CD4-positive, alpha-beta T cell treated with Interleukin-15 for 4 hours (primary cell): ENCODE measurements at regions not wholly inside any gene's neighbourhood (a gene's known extent, or its start where the extent isn't known, plus 50 kb on each side); places are given as distances from the start of the nearest gene placed in this dataset.

Experiments used
- DNase-seq: peaks from one replicate; pipeline ENCODE4 v3.0.0-alpha.2; 2020; ENCODE audit warnings: low spot score

DNA sequence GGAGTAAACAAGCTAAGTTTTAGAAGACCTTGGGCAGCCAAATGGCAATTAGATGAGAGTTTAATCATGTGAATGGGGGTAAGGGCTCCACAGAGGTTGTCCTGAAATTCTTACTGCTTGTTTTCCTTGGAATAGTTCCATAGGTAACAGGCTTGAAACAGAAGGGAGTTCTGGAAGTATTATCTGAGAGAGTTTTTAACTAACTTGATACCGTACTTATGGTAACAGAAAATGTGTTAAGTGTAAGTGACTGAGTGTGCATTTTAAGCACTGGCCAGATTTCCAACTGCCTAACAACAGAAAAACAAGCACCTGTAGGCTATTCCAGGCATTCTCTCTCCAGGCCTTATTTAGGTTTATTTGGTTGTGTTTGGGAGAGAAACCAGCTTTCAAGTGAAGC lies 414.6 kb upstream of the PDE3A start:
- no peak for DNase-seq

DNA sequence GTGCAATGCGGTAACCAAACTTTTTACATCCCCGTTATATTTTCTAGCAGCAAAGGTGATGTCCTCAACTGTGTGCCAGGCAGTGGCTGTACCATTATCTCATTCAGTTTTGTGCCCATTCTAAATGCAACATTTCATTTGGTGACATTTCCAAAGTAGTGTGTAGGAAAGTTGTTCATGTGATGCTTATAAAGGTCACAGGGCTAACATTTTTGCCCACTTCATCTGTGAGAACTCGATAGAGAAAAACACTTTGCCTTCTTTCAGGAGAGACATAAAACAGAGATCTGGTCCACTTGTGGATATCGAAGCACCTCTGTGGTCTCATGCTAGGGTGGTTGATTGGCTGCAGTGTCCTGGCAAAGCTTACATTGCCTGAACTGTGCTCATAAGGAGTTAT lies 414.2 kb upstream of the PDE3A start:
- DNase-seq: no peak

DNA sequence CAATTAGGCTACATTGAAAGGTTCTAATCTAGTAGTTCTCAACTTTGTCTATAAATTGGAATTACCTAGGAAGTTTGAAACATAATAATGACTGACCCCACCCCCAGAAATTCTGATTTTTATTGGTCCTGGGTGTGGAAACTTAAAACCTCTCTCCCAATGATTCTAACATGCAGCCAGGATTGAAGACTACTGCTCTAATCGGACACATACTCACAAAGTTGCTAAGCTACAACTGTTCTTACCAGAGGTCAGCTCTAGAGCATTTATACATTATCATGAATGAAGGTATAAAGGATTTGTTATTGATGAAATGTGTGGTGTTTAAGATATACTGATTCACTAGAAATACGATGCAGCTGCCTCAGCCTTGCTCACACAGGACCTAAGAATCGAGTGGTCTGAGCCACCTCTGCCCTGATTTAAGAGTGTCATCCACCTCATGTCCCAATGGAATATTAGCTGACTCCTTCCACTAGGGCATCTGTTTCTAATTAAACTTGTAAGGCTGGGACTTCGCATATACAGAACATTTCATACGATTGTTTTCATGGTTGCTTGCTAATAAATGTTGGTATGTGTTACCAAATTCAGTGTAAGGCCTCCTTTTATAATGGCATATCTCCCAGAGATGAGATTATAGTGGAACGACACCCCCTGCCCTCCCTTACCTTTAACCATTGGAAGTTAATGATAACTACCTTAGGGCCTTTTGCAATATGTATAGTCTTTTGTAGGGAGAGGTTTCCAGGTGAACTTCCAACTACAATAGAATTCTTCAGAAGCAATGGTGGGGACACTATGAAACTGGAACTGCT lies 410.8 kb upstream of the PDE3A start:
- DNase-seq: no peak

DNA sequence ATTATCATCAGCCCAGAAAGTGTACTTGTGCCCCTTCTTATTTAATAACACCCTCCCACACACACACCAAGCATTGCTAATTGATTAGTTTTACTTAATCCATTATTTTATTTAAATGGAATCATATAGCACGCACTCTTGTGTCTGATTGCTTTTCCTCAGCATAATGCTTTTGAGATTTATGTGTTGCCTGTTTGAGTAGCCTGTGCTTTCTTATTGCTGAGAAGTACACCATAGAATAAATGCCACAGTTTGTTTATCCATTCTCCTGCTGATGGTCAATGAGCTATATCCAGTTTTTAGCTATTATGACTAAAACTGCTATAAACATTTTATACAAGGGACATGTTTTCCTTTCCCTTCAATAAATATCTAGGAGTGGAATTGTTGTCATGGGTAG lies 409.9 kb upstream of the PDE3A start:
- no peak for DNase-seq

DNA sequence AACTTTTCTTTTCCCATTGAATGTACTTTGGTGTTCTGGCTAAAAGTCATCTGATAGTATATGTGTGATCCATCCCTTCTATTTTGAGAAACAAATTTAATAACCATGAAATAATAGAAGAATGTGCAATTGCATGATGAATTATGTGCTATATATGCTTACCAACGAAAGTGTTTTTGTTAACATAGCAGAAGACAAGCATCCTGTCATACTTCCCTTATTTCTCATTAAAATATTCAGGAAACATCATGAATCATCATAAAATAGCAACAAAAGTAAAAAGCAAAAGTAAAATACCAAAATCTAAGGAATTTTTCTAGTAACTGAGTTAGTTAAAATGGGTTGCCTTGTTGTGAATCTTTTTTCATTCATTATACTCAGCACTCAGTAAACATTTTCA lies 409.0 kb upstream of the PDE3A start:
- DNase-seq: no peak

DNA sequence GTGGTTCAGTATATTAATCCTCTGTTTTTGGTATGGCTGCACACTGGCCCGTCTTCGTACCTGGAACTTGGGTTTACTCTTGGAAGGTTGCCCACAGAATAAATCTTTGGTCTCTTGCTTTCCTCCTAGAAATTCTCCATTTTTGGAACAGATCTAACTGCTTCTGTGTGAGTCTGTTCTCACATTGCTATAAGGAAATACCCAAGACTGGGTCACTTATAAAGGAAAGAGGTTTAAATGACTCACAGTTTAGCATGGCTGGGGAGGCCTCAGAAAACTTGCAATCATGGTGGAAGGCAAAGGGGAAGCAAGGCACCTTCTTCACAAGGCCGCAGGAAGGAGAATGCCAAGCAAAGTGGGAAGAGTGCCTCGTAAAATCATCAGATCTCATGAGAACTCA lies 407.8 kb upstream of the PDE3A start:
- DNase-seq: no peak

DNA sequence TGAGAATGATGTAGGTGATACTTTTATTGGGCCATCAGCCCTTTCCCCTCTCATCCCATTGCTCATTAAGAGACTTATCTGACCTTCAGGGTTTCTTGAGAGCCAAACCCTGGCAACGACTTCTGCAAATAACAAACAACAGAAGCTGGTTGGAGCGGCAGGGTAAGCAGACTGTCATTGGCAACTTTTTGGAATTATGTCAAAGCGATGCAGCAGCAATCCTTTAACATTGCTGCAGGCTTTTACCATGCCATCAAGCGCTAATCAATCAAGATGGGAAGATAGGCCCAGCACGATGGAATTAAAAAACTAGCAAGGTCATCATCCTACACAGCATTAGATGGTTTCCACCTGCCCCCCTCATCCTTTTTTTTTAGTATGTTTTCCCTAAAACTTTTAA lies 406.1 kb upstream of the PDE3A start:
- DNase-seq: no peak

DNA sequence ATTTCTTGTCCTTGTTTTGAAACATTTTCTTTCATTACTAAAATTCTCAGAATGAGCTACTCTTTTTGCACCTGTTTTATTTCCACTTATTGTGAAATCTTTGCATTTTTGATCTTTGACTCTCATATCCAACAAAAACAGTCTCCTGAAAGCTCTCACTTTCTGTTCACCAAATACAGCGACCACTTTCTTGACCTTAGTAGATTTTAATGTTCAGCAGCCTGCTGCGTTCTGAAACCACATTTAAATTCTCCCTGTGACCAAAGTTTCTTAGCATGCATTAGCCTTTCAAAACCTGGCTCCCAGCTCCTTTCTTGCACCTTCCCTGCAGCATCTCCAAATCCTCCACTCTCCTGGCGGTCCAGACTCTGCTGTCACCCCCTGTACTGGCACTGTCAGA lies 404.4 kb upstream of the PDE3A start:
- no peak for DNase-seq

DNA sequence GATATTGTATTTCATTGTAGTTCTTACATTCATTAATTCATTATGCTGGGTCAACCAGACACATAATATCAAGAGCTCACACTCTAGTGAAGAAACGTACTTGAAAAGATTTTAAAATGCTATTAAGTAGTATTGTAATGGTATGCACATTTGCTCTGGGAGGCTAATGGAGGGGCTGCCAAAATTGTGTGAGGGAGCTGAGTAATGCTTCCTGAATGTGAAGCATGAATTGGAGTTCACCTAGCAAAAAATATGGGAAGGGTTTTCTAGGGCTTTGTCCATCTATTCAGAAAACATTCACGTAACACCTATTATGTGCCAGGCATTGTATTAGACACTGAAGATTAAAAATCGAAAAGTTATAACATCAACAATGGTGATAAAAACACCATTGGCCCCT lies 403.8 kb upstream of the PDE3A start:
- DNase-seq: no peak

DNA sequence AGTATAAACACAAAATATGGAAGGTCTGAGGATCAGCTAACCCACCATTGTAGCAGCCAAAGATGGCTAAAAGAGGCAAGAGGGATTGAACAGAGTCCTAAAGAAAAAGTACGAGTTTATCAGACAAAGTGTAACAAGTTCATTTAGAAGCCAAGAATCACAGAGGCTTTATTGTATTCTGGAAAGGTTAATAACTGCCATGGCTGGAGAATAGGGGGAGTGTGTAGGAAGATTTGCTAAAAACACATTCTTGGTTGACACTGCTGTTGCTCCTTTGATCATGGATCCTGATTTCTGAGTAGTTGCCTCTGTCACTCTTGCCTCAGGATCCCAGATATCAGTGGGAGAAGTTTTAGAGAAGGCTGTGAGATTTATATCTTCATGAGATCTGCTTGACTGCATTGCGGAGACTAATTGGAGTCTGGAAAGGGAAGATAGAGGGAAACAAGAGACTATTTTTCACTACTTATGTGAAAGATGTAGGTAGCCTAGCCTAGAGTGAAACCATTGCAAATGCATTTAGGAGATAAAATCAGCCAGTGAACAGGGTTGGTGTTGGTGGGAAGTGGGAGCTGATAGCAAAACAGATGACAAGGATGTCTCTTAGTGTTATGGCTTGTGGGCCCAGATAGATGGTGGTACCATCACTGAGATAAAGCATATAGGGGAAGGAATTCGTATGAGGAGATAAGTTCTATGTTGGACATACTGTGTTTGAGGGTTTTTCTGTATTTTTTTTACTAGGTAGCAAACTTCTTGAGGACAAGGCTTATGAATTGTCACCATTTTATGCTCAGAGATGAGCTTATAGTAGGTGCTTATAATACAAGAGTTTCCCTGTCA lies 402.9 kb upstream of the PDE3A start:
- no peak for DNase-seq

DNA sequence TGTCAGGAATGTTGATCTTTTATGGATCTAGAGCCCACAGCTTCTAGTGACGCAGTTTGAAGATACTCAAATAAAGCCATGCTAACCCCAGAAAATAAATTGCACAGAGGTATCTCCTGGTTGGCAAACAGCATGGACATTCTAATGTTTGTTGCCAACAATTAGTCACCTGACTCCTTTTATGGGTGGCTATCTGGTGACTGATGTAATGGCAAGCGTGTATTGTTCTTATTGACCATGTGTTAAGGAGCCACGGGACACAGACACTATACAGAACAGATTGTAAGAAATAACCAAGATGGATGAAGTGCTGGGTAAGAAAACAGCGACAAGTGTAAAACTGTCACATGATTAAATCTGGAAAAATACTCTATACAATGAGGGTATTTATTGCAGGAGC lies 401.3 kb upstream of the PDE3A start:
- no peak for DNase-seq

DNA sequence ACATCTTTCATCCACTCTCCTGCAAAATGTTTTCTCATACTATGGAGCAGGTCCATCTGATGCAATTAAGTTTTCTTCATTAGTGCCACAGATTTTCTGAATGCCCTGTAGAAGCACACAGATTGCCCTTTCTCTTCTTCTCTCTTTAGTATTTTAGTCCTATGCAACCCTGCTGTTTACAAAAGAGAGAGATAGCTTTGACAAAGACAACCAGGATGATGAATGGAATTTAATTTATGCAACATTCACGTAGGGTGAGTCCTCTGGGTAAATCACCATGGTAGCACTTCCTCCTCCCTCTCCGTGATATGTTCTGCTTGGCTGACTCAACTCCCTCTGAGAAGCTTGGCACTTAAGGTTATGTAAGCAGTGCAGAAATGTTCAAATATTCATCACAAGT lies 400.9 kb upstream of the PDE3A start:
- DNase-seq: no peak

DNA sequence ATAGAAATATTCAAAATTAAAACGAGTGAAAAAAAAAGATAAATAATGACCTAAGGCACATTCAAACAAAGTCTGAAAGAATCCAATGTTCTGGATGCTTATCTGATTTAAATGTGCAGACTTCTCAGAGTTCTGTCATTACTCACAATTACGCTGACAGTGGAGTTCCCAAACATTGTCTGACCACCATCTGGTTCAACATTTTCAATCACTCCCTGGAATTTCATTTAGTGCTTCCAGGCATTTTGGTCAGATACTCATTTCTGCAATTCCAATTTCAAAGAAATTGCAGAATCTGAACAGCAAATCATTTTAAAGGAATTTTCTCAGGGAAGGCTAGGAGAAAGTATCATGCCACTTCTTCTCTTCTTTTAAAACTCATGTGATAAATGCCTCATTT lies 398.2 kb upstream of the PDE3A start:
- DNase-seq: no peak

DNA sequence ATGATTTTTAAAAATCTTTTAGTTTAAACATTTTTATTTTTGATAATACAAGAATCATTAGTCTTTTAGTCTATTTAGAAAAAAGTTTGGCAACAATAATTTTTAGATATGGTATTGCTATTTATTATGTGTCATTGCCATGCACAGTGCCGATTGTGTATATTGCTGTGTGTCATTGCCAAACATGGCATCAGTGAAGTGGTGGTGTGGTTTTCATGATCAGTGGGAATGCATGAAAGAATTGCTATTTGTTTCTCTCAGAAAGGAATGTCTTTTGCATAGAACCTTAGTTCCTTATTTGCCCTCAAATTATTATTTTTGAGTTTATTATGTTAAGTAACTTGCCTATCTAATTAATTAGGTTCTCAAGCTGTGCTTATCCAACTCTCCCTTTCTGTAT lies 397.5 kb upstream of the PDE3A start:
- no peak for DNase-seq

DNA sequence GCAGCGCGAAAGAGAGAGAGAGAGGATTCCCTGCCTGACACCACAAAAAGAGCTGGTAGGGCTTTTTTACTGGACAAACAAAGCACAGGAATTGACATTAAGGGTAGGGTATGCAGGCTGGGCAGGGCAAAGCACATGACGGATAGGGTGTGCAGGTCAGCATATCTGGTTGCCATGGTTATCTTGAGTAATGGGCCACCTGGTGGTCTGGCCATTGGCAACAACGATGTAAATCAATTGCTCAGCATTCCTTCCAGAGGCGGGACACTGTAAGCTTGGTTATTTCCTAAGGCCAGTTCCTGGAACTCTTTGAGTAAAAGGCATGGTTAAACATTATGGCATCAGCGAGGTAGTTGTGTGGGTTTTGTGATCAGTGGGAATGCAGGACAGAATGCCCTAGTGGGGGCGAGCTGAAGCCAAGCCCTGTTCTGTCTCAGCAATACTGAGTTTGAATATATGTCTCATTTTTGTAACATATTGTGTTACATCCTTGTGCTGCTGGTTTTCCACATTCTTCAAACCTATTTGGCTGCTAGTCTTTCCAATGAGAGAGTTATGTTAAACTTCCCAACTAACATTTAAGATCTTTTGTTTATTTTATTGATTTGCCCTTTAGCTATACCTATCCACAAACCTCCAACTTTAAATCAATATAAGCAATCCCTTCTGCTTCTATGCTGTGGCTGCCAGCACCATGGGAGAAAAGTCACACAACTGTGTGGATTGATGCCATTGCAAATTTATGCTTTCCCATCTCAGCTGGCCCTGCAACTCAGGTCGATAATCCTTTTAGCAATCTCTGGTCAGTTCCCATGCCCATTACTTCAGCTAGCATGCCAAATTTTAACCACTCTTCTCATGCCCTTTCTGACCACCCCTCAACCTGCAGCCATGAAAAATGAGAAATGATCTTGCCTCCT lies 396.7 kb upstream of the PDE3A start:
- no peak for DNase-seq

DNA sequence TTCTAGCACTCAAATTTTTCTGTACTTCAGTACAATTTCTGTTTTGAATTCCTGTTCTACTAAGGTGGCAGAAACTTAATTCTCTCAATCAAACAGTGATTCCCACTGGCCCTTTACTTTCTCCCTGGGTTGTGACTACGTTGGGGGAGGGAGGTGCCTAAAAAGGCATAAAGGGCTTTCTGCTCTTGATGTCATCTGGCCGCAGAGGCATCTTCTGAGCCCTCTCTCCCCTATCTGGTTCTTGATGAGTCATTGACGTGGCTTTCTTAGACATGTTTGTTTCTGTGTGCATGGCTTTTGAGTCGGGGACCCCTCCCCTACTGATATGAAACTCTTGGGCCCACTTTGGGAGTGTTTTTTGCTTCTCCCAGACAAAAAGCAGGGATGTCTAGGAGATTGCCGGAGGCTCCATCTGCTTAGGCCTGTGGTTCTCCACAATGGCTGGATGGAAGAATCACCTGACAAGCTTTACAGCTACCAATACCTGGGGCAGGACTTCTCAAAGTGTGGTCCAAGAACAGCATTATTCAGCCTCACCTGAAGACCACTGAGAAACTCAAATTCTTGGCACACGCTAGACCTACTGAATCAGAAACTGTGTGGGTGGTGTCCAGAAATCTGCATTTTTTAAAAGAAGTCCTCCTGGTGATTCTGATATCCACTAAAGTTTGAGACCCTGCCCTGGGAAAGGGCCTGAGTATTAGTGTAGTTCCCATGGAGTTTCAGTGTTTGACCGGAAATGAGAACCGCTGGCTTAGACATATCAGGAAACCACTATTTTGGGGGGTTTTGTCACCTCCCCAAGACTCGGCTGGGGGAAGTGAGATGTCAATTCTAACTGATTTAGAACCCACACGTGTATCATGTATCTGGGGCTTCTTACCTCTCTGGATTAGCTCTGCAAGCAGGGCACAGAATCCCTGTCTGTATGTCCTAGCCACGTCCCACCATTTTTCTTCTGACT lies 395.7 kb upstream of the PDE3A start:
- no peak for DNase-seq

DNA sequence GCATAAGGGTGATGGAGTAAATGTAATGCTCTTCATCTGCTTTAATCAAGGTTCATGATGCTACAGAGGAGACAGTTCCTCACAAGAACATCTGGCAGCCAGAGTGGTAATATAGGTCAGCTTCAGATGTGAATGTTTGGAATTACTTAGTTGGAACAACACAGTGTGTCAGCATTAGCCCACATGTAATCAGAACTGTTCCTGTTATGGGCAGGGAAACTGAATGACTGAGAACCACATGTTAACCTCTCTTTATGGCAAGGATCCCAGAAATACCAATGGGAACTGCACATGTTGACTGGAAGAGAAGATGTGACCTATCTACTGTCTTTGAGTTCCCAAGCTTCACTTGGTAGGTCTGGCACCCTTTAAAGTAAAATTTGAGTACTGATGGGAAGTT lies 390.1 kb upstream of the PDE3A start:
- no peak for DNase-seq

DNA sequence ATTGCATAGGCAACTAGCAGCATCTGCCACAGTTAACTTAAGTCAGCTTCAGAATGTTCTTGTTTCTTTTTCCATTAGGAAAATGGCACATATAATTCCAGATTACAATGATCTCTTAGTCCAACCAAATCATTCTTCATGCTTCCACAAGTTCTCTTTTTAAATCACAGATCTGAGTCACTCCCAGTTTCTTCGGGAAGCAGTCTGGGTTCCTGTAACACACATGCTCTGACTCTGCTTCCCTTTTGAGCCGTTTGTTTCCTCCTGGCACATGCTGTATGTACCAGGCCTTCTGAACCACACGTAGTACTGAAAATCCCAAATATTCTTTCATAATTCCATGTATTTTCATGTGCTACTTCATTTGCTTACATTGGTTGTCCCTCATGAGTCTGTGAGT lies 388.8 kb upstream of the PDE3A start:
- no peak for DNase-seq

DNA sequence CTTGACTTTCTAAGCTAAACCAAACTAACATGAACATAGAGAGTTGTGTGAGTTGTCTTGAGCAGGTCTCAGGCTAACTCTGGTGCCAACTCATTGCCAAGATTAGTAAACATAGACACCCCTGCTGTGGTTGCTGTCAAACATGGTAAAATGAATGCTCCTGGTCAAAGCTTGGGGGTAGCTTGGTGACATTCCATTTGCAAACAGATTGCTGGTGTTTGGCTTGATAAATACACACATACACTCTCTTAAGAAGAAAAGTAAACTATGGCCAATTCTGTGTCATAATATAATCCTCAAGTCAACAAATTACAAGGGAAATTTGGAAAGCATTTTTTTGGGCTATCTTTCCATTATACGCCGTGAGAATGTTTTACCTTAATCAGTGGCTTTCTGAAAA lies 386.4 kb upstream of the PDE3A start:
- no peak for DNase-seq

DNA sequence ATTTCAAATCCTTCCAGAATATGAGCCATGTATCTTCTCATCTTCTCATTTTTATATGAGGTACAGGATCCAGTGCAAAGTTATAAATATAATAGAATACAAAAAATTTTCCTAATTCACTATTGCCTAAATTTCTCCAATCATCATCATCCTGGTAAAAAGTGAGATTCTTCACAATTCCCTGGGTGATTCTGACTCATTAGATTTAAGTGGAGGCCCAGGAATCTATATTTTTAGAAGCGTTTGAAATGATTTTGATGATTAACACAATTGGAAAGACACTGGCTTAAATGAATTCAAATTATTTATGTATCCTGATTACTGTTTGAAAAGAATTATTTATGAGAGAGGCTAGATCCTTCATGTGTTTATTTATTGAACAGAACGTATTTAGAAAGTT lies 380.3 kb upstream of the PDE3A start:
- no peak for DNase-seq

DNA sequence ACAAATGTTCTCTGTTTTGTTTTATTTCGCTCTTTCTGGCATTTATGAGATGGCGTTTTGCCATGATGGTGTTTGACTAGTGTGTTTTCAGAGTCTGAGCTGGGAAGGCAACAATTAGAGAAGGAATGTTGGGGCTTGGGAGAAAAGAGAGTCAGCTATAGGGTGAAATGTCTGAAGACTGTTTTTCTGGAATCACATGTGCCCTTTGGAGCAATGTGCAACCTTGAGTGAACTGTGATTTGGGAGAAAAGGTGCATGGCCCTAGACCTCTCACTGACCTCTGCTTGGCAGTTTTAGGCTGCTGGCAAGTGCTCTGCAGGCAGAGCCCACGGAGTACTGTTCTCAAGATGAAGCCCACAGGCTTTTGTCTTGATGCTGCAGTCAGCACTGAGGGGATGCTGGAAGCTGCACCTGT lies 379.9 kb upstream of the PDE3A start:
- DNase-seq: no peak
